Fibroblast of skin of back (primary cell): ENCODE measurements at regions not wholly inside any gene's neighbourhood (a gene's known extent, or its start where the extent isn't known, plus 50 kb on each side); places are given as distances from the start of the nearest gene placed in this dataset.
"Not testable (repeated sequence)": the region's sequence is repeated elsewhere in the genome, so short reads cannot be mapped to it uniquely, and the experiment has no call there.

Experiments
- DNase-seq: peaks from one replicate; pipeline ENCODE4 v3.0.0-alpha.2; 2013

- no peak for DNase-seq
Measured at GRCh38 chrX:28408017-28408723, 179.1 kb upstream of the IL1RAPL1 start.

GRCh38 chrX:28398342-28398741, 188.9 kb upstream of the IL1RAPL1 start:
- DNase-seq: no peak

GRCh38 chrX:28391528-28391927, 195.7 kb upstream of the IL1RAPL1 start:
- peak; percentile 12 for DNase-seq

DNA sequence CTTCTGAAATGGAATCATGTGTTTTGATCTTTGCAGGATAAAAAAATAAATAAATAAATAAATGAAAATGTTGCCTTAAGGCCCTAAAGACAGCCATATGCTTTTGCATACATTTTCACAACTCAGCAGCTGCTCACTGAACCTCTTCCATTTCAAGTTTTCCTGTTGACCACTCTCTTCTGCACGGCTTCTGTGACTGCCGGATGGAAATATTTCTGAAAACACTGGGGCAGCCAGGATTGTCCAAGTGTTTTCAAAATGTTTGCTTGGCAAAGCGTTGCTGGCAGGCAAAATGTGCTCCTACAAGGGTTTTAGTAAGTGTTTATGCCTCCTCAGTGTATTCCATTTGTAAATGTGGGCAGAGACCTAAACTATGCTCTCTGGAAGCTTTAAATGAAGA, 208.1 kb upstream of the IL1RAPL1 start:
- no peak for DNase-seq

GRCh38 chrX:28367649-28368048, 219.6 kb upstream of the IL1RAPL1 start:
- DNase-seq: not testable (repeated sequence)

DNA sequence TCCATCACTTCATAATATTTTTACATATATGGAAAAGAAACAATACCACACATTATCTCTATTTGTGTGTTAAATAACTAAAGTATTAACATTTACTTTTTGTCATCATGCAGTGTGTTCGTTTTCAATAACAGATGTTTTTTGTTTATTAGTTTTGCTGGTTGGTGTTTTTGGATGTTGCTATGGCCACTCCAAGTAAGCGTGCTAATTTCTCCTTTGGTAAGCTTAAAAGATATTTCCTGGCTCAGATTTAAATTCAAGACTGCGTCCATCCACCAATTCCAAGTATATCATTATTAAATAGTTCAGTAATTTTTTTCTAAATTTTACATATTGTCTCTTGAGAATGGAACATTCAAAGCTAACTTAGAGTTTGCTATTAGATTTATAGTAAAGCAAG, 235.4 kb upstream of the IL1RAPL1 start:
- no peak for DNase-seq

DNA sequence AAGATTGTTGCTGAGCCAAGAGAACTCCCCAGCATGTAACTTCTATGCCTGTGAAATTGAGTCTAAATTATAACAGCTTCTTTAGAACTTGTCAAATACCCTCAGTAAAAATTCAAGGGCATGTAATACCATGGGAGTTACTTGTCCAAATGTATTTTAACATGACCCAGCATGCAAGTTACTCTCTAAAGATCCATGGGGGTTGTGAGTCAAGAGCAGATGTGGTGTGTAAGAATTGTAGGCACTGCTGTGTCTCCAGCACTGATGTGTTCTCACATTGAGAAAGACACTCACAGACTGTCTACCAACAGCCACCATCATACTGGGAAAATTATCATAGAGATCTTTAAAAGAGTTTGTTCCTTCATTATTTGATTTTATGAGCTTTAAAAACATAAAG, 237.4 kb upstream of the IL1RAPL1 start:
- no peak for DNase-seq

DNA sequence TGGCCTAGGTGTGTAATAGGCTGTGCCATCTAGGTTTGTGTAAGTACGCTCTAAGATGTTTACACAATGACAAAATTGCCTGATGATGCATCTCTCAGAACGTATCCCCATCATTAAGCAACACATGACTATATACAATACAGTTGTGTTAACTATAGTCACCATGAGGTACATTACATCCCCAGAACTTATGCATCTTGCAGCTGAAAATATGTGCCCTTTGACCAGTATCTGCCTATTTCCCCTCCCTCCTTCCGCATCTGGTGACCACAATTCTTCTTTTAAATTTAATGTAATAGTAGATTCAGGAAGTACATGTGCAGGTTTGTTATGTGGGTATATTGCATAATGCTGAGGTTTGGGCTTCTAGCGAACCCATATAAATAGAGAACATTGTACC, 239.8 kb upstream of the IL1RAPL1 start:
- no peak for DNase-seq

DNA sequence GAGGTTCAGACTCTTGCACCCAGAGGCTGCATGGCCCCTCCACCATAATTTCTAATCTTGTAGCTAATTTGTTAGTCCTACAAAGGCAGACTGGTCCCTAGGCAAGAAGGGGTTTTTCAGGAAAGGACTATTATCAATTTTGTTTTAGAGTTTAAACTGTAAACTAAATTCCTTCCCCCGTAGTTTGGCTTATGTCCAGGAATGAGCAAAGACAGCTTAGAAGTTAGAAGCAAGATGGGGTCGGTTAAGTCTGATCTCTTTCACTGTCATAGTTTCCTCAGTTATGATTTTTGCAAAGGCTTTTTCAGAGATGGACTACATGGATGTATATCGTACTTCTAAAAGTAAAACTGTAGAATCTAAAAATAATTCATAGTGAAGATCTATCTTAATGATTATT, 258.1 kb upstream of the IL1RAPL1 start:
- DNase-seq: no peak

DNA sequence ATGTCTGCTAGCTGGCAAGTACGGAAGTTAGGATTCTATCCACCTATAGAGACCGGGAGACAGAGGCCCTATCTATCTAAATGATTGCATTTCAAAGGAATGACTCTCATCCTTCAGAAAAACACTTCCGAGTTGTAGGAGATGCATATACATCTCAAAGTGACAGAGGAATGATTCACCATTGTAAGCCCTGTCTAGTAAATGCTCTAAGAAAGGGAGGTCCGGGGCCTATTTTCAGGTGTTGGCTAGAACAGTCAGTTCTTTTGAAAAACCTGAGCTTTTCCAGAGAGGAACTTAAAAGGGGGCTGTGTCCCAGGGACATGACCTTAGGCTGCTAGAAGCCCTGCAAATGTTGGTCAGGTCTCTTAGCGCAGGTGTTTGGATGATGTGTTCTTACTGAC, 262.9 kb upstream of the IL1RAPL1 start:
- DNase-seq: no peak

DNA sequence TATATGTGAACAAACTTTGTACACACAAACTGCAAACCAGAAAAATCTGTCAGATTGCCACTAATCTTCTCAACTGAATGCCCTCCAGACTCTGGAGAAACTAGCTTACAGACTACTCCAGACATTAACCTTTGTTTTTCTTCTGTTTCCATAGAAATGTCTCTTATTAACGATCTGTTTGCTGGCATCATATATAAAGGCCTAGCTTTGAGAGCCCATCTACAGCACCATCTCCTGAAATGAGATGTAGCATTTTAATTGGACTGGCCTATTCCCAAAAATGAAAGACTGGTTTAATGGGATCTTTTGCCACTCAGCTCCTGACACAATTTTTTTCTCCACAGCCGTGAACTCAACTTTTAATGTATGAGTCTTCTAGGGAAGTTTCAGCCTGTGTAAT, 266.0 kb upstream of the IL1RAPL1 start:
- no peak for DNase-seq

- DNase-seq: no peak
Measured at GRCh38 chrX:28312965-28313364, 274.3 kb upstream of the IL1RAPL1 start.

GRCh38 chrX:28312259-28312658, 275.0 kb upstream of the IL1RAPL1 start:
- DNase-seq: no peak

- no peak for DNase-seq
Measured at GRCh38 chrX:28311466-28311865, 275.8 kb upstream of the IL1RAPL1 start.

DNA sequence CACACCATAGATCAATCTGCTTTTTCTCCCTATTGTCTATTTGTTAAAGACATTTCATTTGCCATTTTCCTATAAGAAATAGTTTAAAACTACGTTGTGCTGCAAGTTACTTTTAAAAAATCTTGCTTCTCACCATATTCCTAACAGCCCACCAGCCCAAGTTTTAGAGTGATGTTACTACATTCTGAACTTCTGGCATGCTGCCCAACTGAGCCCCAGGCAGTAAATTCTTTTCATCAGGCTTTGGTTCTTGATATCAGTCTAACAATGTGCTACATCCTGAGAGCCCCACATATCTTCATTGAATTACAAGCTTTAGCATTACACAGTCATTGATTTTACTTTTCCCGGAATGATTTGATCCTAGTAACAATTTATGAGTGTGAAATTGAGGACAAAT, 283.8 kb upstream of the IL1RAPL1 start:
- DNase-seq: no peak

DNA sequence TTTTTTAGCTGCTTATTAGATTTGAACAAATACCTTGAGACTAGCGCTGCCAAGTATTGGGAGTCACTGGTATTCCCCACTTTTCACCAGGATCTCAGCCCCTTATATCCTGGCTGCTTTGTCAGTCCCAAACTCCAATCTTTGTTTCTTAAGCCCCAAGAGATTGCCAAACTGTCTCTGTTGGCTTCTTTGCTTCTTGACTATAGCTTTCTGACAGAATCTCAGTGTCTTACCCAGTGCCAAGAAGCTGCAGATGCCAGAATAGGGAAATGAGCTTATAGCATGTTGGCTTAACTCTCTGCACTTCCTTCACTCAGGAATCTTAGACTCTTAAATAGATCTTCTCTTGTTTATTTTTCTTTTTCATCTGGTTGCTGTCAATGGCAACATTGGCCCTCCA, 297.5 kb upstream of the DCAF8L1 start:
- DNase-seq: no peak

DNA sequence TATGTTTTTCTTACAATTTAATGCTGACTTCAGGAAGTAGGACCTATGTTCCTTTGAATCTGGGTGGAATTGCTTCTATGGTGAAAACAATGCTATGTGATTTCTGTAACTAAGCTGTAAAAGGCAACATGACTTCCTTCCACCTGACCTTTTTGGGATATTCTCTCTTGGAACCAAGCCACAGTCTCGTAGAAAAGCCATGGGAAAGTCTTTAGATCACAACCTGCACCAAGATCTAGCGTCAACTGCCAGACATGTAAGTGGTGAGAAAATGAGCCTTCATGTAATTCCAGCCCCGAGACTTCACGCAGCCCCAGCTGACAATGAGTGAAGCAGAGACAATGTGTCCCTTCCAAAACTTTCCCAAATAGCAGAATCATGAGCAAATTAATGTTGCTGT, 297.0 kb upstream of the DCAF8L1 start:
- DNase-seq: no peak

DNA sequence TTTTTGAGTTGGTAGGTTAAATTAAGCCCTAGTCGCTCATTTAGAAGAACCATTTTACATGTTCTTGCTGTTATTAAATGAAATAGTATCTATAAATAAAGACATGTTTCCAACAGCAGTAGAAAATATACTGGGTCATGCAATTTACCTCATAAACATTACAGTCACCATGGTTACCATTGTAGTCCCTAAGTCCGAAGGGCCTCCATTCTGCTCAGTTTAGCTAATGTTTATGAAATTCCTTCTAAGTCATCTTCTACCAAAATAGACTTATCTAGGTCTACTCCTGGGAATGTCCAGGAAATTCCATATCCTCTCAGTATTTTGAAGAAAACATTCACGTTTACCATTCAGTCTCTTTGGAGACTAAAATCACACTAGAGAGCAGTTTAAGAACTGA, 292.5 kb upstream of the DCAF8L1 start:
- peak; percentile 11 for DNase-seq

DNA sequence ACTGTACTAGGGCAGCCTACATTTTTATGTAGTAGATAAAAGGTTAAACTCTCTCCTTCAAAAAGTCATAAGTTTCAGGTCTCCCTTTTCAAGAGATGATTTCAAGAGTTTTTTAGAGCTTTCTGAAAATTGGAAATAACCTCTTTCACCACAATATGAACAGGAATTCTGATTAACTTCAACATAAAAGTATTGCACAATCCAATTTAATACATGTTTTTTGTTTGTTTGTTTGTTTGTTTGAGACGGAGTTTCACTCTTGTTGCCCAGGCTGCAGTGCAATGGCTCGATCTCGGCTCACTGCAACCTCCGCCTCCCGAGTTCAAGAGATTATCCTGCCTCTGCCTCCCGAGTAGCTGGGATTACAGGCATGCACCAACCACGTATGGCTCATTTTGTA, 265.4 kb upstream of the DCAF8L1 start:
- DNase-seq: no peak

DNA sequence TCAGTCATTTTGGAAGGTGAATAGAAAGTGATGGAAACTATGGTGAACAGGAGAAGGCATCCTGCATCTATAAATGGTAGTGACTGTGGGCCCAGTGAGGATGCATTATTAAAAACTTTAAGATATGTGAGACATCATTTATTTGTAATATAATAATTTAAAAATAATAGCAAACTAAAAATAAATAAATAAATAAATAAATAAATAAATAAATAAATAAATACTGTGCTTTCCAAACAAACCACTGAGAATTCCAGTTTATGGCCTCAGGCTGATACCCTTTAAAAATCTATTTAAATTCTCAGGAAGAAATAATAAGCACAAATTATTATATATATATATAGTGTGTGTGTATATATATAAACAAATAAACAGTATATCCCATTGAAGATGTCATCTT, 248.0 kb upstream of the DCAF8L1 start:
- no peak for DNase-seq

GRCh38 chrX:28225513-28225912, 244.3 kb upstream of the DCAF8L1 start:
- DNase-seq: no peak

- no peak for DNase-seq
Measured at GRCh38 chrX:28223991-28224390, 242.7 kb upstream of the DCAF8L1 start.

- no peak for DNase-seq
Measured at GRCh38 chrX:28223469-28223868, 242.2 kb upstream of the DCAF8L1 start.

GRCh38 chrX:28205905-28206304, 224.7 kb upstream of the DCAF8L1 start:
- no peak for DNase-seq

DNA sequence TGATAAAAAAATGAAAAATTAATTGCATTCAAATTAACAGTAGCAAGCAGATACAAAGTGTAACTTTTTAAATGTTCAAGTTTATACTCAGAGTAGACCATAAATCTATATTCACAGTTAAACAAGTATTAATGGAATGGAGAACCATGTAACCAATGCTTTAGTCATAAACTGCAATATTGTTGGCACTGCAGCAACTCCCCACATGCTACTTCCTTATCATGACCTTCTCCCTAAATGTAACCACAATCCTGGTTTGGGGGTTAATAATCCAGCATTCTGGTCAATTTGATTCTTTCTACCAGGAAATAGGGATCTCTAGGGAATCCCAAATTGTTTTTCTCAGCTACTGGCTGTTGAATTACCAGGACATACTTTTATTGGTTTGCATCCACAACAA, 223.9 kb upstream of the DCAF8L1 start:
- peak; percentile 37 for DNase-seq
